DOHH2 (cell line): ENCODE measurements at regions not wholly inside any gene's neighbourhood (a gene's known extent, or its start where the extent isn't known, plus 50 kb on each side); places are given as distances from the start of the nearest gene placed in this dataset.

Source experiments
- H3F3A ChIP-seq: fragments of 200-600 bp; sonication (generic), shearing (Covaris generic); 2 replicates; pipeline ENCODE4 v1.6.0; 2016; ENCODE audit warnings: antibody characterized with exemption, mild to moderate bottlenecking; ENCODE audit not compliant: control insufficient read depth, insufficient read depth
- H3K27ac ChIP-seq: fragments of 200-600 bp; sonication (generic); 2 replicates; pipeline ENCODE4 v1.5.1; 2014; ENCODE audit warnings: low read depth, mild to moderate bottlenecking, low read length, moderate library complexity
- H3K27me3 ChIP-seq: fragments of 200-600 bp; sonication (generic); 2 replicates; pipeline ENCODE4 v1.6.1; 2014; ENCODE audit warnings: mild to moderate bottlenecking, low read length, mixed read lengths; ENCODE audit not compliant: control insufficient read depth
- H3K36me3 ChIP-seq: fragments of 200-600 bp; sonication (generic); 2 replicates; pipeline ENCODE4 v1.6.1; 2014; ENCODE audit warnings: mild to moderate bottlenecking, low read length, moderate library complexity, mixed read lengths; ENCODE audit not compliant: control insufficient read depth
- H3K4me1 ChIP-seq: fragments of 200-600 bp; sonication (generic); 2 replicates; pipeline ENCODE4 v1.6.1; 2014; ENCODE audit warnings: mild to moderate bottlenecking, low read length, mixed read lengths; ENCODE audit not compliant: control insufficient read depth
- H3K4me2 ChIP-seq: fragments of 200-600 bp; sonication (generic); 2 replicates; pipeline ENCODE4 v1.6.0; 2014; ENCODE audit warnings: mild to moderate bottlenecking, low read length, moderate library complexity
- H3K4me3 ChIP-seq: fragments of 200-600 bp; sonication (generic); 2 replicates; pipeline ENCODE4 v1.5.1; 2014; ENCODE audit warnings: mild to moderate bottlenecking, low read length, mixed read lengths
- H3K79me2 ChIP-seq: fragments of 200-600 bp; sonication (generic); 2 replicates; pipeline ENCODE4 v1.6.1; 2014; ENCODE audit warnings: mild to moderate bottlenecking, low read length, mixed read lengths; ENCODE audit not compliant: control insufficient read depth
- H3K9me2 ChIP-seq: fragments of 200-600 bp; sonication (generic); replicated peaks from 2 replicates; pipeline ENCODE4 v1.6.1; 2014; ENCODE audit warnings: mild to moderate bottlenecking, low read length, mixed read lengths; ENCODE audit not compliant: control insufficient read depth
- H3K9me3 ChIP-seq: fragments of 200-600 bp; sonication (generic); 2 replicates; pipeline ENCODE4 v1.6.1; 2014; ENCODE audit warnings: antibody characterized with exemption, low read length, mixed read lengths; ENCODE audit not compliant: control insufficient read depth, insufficient read depth
- H4K20me1 ChIP-seq: fragments of 200-600 bp; sonication (generic); 2 replicates; pipeline ENCODE4 v1.6.0; 2014; ENCODE audit warnings: low read depth, mild to moderate bottlenecking, antibody characterized with exemption, low read length, moderate library complexity; ENCODE audit not compliant: control insufficient read depth, insufficient read depth
- EZH2phosphoT487 ChIP-seq: fragments of 200-600 bp; sonication (generic); IDR thresholded peaks from 2 replicates; pipeline ENCODE4 v1.6.1; 2017; ENCODE audit warnings: borderline replicate concordance, mild to moderate bottlenecking, antibody characterized with exemption, low read length, moderate library complexity, mixed read lengths
- TF ChIP-seq, protein P1 (sequence below): fragments of 200-600 bp; sonication (generic); IDR thresholded peaks from one replicate; pipeline ENCODE4 v1.5.1; 2014; ENCODE audit warnings: antibody characterized with exemption, mild to moderate bottlenecking, low read depth, low read length; ENCODE audit not compliant: poor library complexity, severe bottlenecking

GRCh38 chr3:105040026-105040622, 326.6 kb upstream of the ALCAM start:
- Histone ChIP-seq H3K9me2 (no peaks in the 10 kb centered on the region), H3K9me3 (no peaks in the 10 kb centered on the region), H3K79me2 (no peaks in the 10 kb centered on the region), H3K4me1 (no peaks in the 10 kb centered on the region), H4K20me1 (no peaks in the 10 kb centered on the region), H3K27me3 (no peaks in the 10 kb centered on the region), H3K27ac (no peak overlapping the region), H3K4me3 (no peak overlapping the region), H3K36me3 (no peaks in the 10 kb centered on the region), H3F3A (no peaks in the 10 kb centered on the region), H3K4me2 (no peak overlapping the region)
- no peak for TF ChIP-seq EZH2phosphoT487
- TF ChIP-seq, protein P1, sequence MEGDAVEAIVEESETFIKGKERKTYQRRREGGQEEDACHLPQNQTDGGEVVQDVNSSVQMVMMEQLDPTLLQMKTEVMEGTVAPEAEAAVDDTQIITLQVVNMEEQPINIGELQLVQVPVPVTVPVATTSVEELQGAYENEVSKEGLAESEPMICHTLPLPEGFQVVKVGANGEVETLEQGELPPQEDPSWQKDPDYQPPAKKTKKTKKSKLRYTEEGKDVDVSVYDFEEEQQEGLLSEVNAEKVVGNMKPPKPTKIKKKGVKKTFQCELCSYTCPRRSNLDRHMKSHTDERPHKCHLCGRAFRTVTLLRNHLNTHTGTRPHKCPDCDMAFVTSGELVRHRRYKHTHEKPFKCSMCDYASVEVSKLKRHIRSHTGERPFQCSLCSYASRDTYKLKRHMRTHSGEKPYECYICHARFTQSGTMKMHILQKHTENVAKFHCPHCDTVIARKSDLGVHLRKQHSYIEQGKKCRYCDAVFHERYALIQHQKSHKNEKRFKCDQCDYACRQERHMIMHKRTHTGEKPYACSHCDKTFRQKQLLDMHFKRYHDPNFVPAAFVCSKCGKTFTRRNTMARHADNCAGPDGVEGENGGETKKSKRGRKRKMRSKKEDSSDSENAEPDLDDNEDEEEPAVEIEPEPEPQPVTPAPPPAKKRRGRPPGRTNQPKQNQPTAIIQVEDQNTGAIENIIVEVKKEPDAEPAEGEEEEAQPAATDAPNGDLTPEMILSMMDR = no peak

DNA sequence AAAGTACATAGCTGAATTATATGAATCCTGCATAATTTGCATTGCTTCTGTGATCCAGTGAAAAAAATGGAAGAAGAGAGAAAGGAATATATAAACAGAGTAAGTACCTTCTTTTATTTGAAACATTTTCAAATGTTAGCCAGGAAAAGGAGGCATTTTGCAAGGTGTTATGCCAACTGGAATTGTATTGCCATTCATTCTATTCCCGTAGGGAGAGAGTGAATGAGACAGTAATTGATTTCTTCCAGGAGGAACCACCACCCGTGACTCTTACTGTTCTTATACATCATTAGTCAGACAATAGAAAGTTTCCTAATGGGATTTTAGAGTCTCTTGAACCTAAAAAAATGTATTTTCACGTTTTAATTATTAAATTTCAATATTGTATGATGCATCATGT, 324.1 kb upstream of the ALCAM start:
- H3K27me3 ChIP-seq = no peaks in the 10 kb centered on the region
- H3K4me2 ChIP-seq = no peak overlapping the region
- TF ChIP-seq, protein P1 = no peak
- TF ChIP-seq EZH2phosphoT487 = no peak
- no peaks in the 10 kb centered on the region for H3K36me3 ChIP-seq
- H3F3A ChIP-seq = no peaks in the 10 kb centered on the region
- H3K79me2 ChIP-seq = no peaks in the 10 kb centered on the region
- no peak overlapping the region for H3K27ac ChIP-seq
- H4K20me1 ChIP-seq = no peaks in the 10 kb centered on the region
- no peaks in the 10 kb centered on the region for H3K9me3 ChIP-seq
- no peaks in the 10 kb centered on the region for H3K9me2 ChIP-seq
- no peaks in the 10 kb centered on the region for H3K4me1 ChIP-seq
- H3K4me3 ChIP-seq = no peak overlapping the region

- Histone ChIP-seq H3K27me3 (no peaks in the 10 kb centered on the region), H3K4me3 (no peak overlapping the region), H3K4me2 (no peak overlapping the region), H3K9me2 (no peaks in the 10 kb centered on the region), H3K9me3 (no peaks in the 10 kb centered on the region), H3K27ac (no peak overlapping the region), H3F3A (no peaks in the 10 kb centered on the region), H3K4me1 (no peaks in the 10 kb centered on the region), H3K36me3 (no peaks in the 10 kb centered on the region), H4K20me1 (no peaks in the 10 kb centered on the region), H3K79me2 (no peaks in the 10 kb centered on the region)
- no peak for TF ChIP-seq EZH2phosphoT487
- TF ChIP-seq, protein P1 = no peak
These were observed 315.6 kb upstream of the ALCAM start for GRCh38 chr3:105051111-105051510.
